SK-N-SH (cell line): ENCODE measurements at regions not wholly inside any gene's neighbourhood (a gene's known extent, or its start where the extent isn't known, plus 50 kb on each side); places are given as distances from the start of the nearest gene placed in this dataset.

Experiments
- CTCF ChIA-PET: fragments of 300-600, 350-600 bp; formaldehyde crosslinking; extraction: SDS; loops from one replicate; lab custom pipeline; 2021; lab: Yijun Ruan, JAX
- POLR2A ChIA-PET: fragments of 350-600 bp; sonication (Branson Sonifier 250); formaldehyde crosslinking; extraction: SDS; loops from one replicate; lab custom pipeline; 2020; ENCODE audit warnings: antibody characterized with exemption, inconsistent platforms; lab: Yijun Ruan, JAX
- DNase-seq: peaks from one replicate; pipeline ENCODE4 v3.0.0; 2012
- H2AFZ ChIP-seq: fragments of 200-600 bp; sonication (generic); 2 replicates; pipeline ENCODE4 v1.8.1; 2016; ENCODE audit warnings: antibody characterized with exemption, mild to moderate bottlenecking, low read depth
- H3F3A ChIP-seq: fragments of 200-600 bp; sonication (generic); replicated peaks from 2 replicates; pipeline ENCODE3; 2016; ENCODE audit warnings: antibody characterized with exemption, mild to moderate bottlenecking; ENCODE audit not compliant: insufficient read depth
- H3K27ac ChIP-seq, 2 experiments: fragments of 200-500 bp in 1 of 2; fragments of 200-600 bp in 1 of 2; sonication (Bioruptor generic) in 1 of 2; sonication (generic), shearing (Covaris generic) in 1 of 2; 2 replicates each; pipeline versions ENCODE4 v1.5.1 to v1.6.1; 2014 to 2016; ENCODE audit warnings: low read depth in 2 of 2, inconsistent platforms in 1 of 2, low read length in 1 of 2, mild to moderate bottlenecking in 1 of 2, mixed read lengths in 1 of 2
- H3K27me3 ChIP-seq: fragments of 200-600 bp; sonication (generic), shearing (Covaris generic); 2 replicates; pipeline ENCODE4 v1.6.1; 2016; ENCODE audit warnings: mixed run types; ENCODE audit not compliant: insufficient read depth
- H3K36me3 ChIP-seq, 2 experiments: fragments of 200-500 bp in 1 of 2; fragments of 200-600 bp in 1 of 2; sonication (Bioruptor generic) in 1 of 2; sonication (generic) in 1 of 2; replicated peaks in 1 of 2; 2 replicates each; pipeline versions ENCODE3 to v1.5.1; 2014 to 2016; ENCODE audit warnings: low read length in 1 of 2, mild to moderate bottlenecking in 1 of 2; ENCODE audit not compliant: insufficient read depth in 2 of 2, control insufficient read depth in 1 of 2
- H3K4me1 ChIP-seq, 2 experiments: fragments of 200-500 bp in 1 of 2; fragments of 200-600 bp in 1 of 2; sonication (Bioruptor generic) in 1 of 2; sonication (generic), shearing (Covaris generic) in 1 of 2; 2 replicates each; pipeline versions ENCODE4 v1.5.1 to v1.6.1; 2014 to 2016; ENCODE audit warnings: low read depth in 1 of 2, low read length in 1 of 2, mixed run types in 1 of 2; ENCODE audit not compliant: insufficient read depth in 2 of 2, control insufficient read depth in 1 of 2
- H3K4me2 ChIP-seq: fragments of 200-600 bp; sonication (generic), shearing (Covaris generic); 2 replicates; pipeline ENCODE4 v1.6.1; 2017; ENCODE audit warnings: mixed run types
- H3K4me3 ChIP-seq, 2 experiments: fragments of 200-500 bp in 1 of 2; fragments of 200-600 bp in 1 of 2; sonication (Bioruptor generic) in 1 of 2; sonication (generic), shearing (Covaris generic) in 1 of 2; 2 replicates each; pipeline versions ENCODE4 v1.5.1 to v1.8.1; 2014 to 2016; ENCODE audit warnings: low read depth in 2 of 2, inconsistent platforms in 1 of 2, low read length in 1 of 2, mild to moderate bottlenecking in 1 of 2, mixed read lengths in 1 of 2, moderate library complexity in 1 of 2
- H3K79me2 ChIP-seq: fragments of 200-600 bp; sonication (generic); 2 replicates; pipeline ENCODE4 v1.8.1; 2017; ENCODE audit warnings: mild to moderate bottlenecking; ENCODE audit not compliant: insufficient read depth
- H3K9ac ChIP-seq: fragments of 200-600 bp; sonication (generic); 2 replicates; pipeline ENCODE4 v1.6.1; 2017; ENCODE audit warnings: mixed run types
- H3K9me2 ChIP-seq: fragments of 200-600 bp; sonication (generic); 2 replicates; pipeline ENCODE4 v1.6.1; 2017; ENCODE audit warnings: mixed run types
- H3K9me3 ChIP-seq: fragments of 200-600 bp; sonication (generic); 2 replicates; pipeline ENCODE4 v1.6.1; 2017; ENCODE audit warnings: mixed run types, mild to moderate bottlenecking, moderate library complexity
- H4K20me1 ChIP-seq: fragments of 200-600 bp; sonication (generic); 2 replicates; pipeline ENCODE4 v1.6.1; 2017; ENCODE audit warnings: mild to moderate bottlenecking, mixed run types; ENCODE audit not compliant: insufficient read depth
- CHD2 ChIP-seq: fragments of 150-350 bp; IDR thresholded peaks from 2 replicates; pipeline ENCODE4 v1.6.1; 2018; ENCODE audit warnings: low read length; ENCODE audit not compliant: partially characterized antibody
- CTCF ChIP-seq: fragments of 200-600 bp; sonication (generic); IDR thresholded peaks from 2 replicates; pipeline ENCODE4 v1.6.1; 2017; ENCODE audit warnings: antibody characterized with exemption, mild to moderate bottlenecking, moderate library complexity
- EP300 ChIP-seq, 2 experiments: IDR thresholded peaks; 2 replicates each; pipeline versions ENCODE4 v1.4.0 to v1.6.1; 2012; ENCODE audit warnings: borderline replicate concordance in 1 of 2, low read depth in 1 of 2, low read length in 1 of 2
- FOXJ3 ChIP-seq: sonication (generic); formaldehyde crosslinking; IDR thresholded peaks from 2 replicates; pipeline ENCODE4 v1.5.1; 2020; ENCODE audit warnings: mild to moderate bottlenecking, missing genetic modification reagents
- GATA2 ChIP-seq: sonication (generic); formaldehyde crosslinking; IDR thresholded peaks from 2 replicates; pipeline ENCODE4 v1.5.0; 2020; ENCODE audit warnings: mild to moderate bottlenecking, missing genetic modification reagents
- JUND ChIP-seq: IDR thresholded peaks from 2 replicates; pipeline ENCODE4 v1.4.0; 2012
- MEF2A ChIP-seq: IDR thresholded peaks from 2 replicates; pipeline ENCODE4 v1.4.0; 2012; ENCODE audit warnings: low read depth, borderline replicate concordance
- NFIC ChIP-seq: IDR thresholded peaks from 2 replicates; pipeline ENCODE4 v1.4.0; 2012; ENCODE audit warnings: borderline replicate concordance
- NRF1 ChIP-seq: IDR thresholded peaks from 2 replicates; pipeline ENCODE4 v1.6.1; 2012; ENCODE audit warnings: low read depth, mild to moderate bottlenecking, low read length
- POLR2AphosphoS5 ChIP-seq: IDR thresholded peaks from 2 replicates; pipeline ENCODE4 v1.6.1; 2012; ENCODE audit warnings: low read depth, low read length
- RAD21 ChIP-seq: IDR thresholded peaks from 2 replicates; pipeline ENCODE4 v1.6.1; 2012; ENCODE audit warnings: mild to moderate bottlenecking, low read length
- RCOR1 ChIP-seq: fragments of 150-350 bp; IDR thresholded peaks from 2 replicates; pipeline ENCODE4 v1.6.1; 2017; ENCODE audit warnings: antibody characterized with exemption, low read length
- RFX5 ChIP-seq: IDR thresholded peaks from 2 replicates; pipeline ENCODE4 v1.6.1; 2012; ENCODE audit warnings: mild to moderate bottlenecking, improper control_type of control experiment, low read length
- TAF1 ChIP-seq: IDR thresholded peaks from 2 replicates; pipeline ENCODE4 v1.6.1; 2012; ENCODE audit warnings: low read depth, mild to moderate bottlenecking, low read length, moderate library complexity, borderline replicate concordance
- TCF12 ChIP-seq: IDR thresholded peaks from 2 replicates; pipeline ENCODE4 v1.4.0; 2012
- WGBS: methylation state at CpG from one replicate; pipeline ENCODE4 v1.1.6; 2017; ENCODE audit warnings: low lambda C conversion rate; 5-methylcytosine and 5-hydroxymethylcytosine counted together
- TF ChIP-seq, protein P1 (sequence below): IDR thresholded peaks from 2 replicates; pipeline ENCODE4 v1.4.0; 2012; ENCODE audit warnings: low read depth, borderline replicate concordance
- TF ChIP-seq, protein P2 (sequence below): fragments of 150-350 bp; IDR thresholded peaks from 2 replicates; pipeline ENCODE4 v1.6.1; 2016; ENCODE audit warnings: mild to moderate bottlenecking, low read depth, low read length
- TF ChIP-seq, protein P3 (sequence below): fragments of 150-350 bp; IDR thresholded peaks from 2 replicates; pipeline ENCODE4 v1.6.1; 2017; ENCODE audit warnings: antibody characterized with exemption, low read length, low read depth, borderline replicate concordance
- TF ChIP-seq, protein P4 (sequence below): IDR thresholded peaks from 2 replicates; pipeline ENCODE4; 2012

- CTCF ChIA-PET, result no interaction called here
- H3K9me2 ChIP-seq, result no peaks in the 10 kb centered on the region
- H3K27me3 ChIP-seq, result no peaks in the 10 kb centered on the region
- no peak for DNase-seq
- H3K27ac ChIP-seq, result no peak overlapping the region
- no peak overlapping the region for H3K9ac ChIP-seq
- H3K4me3 ChIP-seq, result no peak overlapping the region
- 14% methylated on average over 3 of the region's 3 CpGs for WGBS
- no peaks in the 10 kb centered on the region for H3F3A ChIP-seq
- H4K20me1 ChIP-seq, result no peaks in the 10 kb centered on the region
- H3K79me2 ChIP-seq, result no peaks in the 10 kb centered on the region
- H3K4me1 ChIP-seq, result no peaks in the 10 kb centered on the region
- TF ChIP-seq CTCF, result no peak
- TF ChIP-seq RCOR1, result no peak
- TF ChIP-seq RAD21, result no peak
- TF ChIP-seq RFX5, result no peak
- no peak for TF ChIP-seq TCF12
- TF ChIP-seq GATA2 (CRISPR knock-in tag), result no peak
- TF ChIP-seq, protein P1, sequence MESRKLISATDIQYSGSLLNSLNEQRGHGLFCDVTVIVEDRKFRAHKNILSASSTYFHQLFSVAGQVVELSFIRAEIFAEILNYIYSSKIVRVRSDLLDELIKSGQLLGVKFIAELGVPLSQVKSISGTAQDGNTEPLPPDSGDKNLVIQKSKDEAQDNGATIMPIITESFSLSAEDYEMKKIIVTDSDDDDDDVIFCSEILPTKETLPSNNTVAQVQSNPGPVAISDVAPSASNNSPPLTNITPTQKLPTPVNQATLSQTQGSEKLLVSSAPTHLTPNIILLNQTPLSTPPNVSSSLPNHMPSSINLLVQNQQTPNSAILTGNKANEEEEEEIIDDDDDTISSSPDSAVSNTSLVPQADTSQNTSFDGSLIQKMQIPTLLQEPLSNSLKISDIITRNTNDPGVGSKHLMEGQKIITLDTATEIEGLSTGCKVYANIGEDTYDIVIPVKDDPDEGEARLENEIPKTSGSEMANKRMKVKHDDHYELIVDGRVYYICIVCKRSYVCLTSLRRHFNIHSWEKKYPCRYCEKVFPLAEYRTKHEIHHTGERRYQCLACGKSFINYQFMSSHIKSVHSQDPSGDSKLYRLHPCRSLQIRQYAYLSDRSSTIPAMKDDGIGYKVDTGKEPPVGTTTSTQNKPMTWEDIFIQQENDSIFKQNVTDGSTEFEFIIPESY, result no peak
- TF ChIP-seq NFIC, result no peak
- TF ChIP-seq POLR2AphosphoS5, result no peak
- TF ChIP-seq TAF1, result no peak
- TF ChIP-seq CHD2, result no peak
- TF ChIP-seq, protein P2, sequence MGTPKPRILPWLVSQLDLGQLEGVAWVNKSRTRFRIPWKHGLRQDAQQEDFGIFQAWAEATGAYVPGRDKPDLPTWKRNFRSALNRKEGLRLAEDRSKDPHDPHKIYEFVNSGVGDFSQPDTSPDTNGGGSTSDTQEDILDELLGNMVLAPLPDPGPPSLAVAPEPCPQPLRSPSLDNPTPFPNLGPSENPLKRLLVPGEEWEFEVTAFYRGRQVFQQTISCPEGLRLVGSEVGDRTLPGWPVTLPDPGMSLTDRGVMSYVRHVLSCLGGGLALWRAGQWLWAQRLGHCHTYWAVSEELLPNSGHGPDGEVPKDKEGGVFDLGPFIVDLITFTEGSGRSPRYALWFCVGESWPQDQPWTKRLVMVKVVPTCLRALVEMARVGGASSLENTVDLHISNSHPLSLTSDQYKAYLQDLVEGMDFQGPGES, result no peak
- TF ChIP-seq, protein P3, sequence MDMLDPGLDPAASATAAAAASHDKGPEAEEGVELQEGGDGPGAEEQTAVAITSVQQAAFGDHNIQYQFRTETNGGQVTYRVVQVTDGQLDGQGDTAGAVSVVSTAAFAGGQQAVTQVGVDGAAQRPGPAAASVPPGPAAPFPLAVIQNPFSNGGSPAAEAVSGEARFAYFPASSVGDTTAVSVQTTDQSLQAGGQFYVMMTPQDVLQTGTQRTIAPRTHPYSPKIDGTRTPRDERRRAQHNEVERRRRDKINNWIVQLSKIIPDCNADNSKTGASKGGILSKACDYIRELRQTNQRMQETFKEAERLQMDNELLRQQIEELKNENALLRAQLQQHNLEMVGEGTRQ, result no peak
- TF ChIP-seq, protein P4, sequence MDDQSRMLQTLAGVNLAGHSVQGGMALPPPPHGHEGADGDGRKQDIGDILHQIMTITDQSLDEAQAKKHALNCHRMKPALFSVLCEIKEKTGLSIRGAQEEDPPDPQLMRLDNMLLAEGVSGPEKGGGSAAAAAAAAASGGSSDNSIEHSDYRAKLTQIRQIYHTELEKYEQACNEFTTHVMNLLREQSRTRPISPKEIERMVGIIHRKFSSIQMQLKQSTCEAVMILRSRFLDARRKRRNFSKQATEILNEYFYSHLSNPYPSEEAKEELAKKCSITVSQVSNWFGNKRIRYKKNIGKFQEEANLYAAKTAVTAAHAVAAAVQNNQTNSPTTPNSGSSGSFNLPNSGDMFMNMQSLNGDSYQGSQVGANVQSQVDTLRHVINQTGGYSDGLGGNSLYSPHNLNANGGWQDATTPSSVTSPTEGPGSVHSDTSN, result no peak
- no peak for TF ChIP-seq JUND
- no peak for TF ChIP-seq NRF1
- no peak for TF ChIP-seq EP300 (IDR thresholded peaks at IDR 0.05; ENCODE audit: borderline replicate concordance in 1 of 2, low read depth in 1 of 2, low read length in 1 of 2)
- TF ChIP-seq FOXJ3 (CRISPR knock-in tag), result no peak
- TF ChIP-seq MEF2A, result no peak
- TF ChIP-seq, all 33 proteins: peak for 0
- H3K36me3 ChIP-seq, result no peaks in the 10 kb centered on the region
- no peaks in the 10 kb centered on the region for H3K9me3 ChIP-seq
- POLR2A ChIA-PET, result no interaction called here
- no peak overlapping the region for H2AFZ ChIP-seq
- H3K4me2 ChIP-seq, result no peak overlapping the region
Measured at GRCh38 chr2:146602856-146603255, 1242.0 kb upstream of the ACVR2A start.
